Stomach (tissue), 4 donors: ENCODE measurements at regions not wholly inside any gene's neighbourhood (a gene's known extent, or its start where the extent isn't known, plus 50 kb on each side); places are given as distances from the start of the nearest gene placed in this dataset.

Source experiments
- EP300 ChIP-seq: sonication (generic); formaldehyde crosslinking; IDR thresholded peaks from one replicate; pipeline ENCODE4 v1.6.1; 2017; ENCODE audit warnings: antibody characterized with exemption
- POLR2A ChIP-seq, 4 donors: fragments of 450-650 bp; IDR thresholded peaks; one replicate each; pipeline ENCODE4 v1.6.1; 2016; ENCODE audit warnings: antibody characterized with exemption in 4 of 4, control low read depth in 2 of 4, mild to moderate bottlenecking in 1 of 4, moderate library complexity in 1 of 4
- POLR2AphosphoS5 ChIP-seq, 3 donors: sonication (generic); formaldehyde crosslinking; IDR thresholded peaks; one replicate each; pipeline ENCODE4 v1.6.1; 2016; ENCODE audit warnings: antibody characterized with exemption in 3 of 3
- TF ChIP-seq, protein P1 (sequence below), 7 experiments: fragments of 450-650 bp in 4 of 7; fragments of 200-600 bp in 3 of 7; sonication (generic) in 3 of 7; IDR thresholded peaks; one replicate each; pipeline ENCODE4 v1.5.1; 2016 to 2019; ENCODE audit warnings: antibody characterized with exemption in 7 of 7, control low read depth in 2 of 7, mild to moderate bottlenecking in 1 of 7

GRCh38 chr6:97947841-97948240, 664.8 kb upstream of the MMS22L start:
- TF ChIP-seq EP300 = no peak
- TF ChIP-seq, protein P1, sequence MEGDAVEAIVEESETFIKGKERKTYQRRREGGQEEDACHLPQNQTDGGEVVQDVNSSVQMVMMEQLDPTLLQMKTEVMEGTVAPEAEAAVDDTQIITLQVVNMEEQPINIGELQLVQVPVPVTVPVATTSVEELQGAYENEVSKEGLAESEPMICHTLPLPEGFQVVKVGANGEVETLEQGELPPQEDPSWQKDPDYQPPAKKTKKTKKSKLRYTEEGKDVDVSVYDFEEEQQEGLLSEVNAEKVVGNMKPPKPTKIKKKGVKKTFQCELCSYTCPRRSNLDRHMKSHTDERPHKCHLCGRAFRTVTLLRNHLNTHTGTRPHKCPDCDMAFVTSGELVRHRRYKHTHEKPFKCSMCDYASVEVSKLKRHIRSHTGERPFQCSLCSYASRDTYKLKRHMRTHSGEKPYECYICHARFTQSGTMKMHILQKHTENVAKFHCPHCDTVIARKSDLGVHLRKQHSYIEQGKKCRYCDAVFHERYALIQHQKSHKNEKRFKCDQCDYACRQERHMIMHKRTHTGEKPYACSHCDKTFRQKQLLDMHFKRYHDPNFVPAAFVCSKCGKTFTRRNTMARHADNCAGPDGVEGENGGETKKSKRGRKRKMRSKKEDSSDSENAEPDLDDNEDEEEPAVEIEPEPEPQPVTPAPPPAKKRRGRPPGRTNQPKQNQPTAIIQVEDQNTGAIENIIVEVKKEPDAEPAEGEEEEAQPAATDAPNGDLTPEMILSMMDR (IDR thresholded peaks at IDR 0.05) = no peak
- TF ChIP-seq POLR2A (IDR thresholded peaks at IDR 0.05) = no peak
- TF ChIP-seq POLR2AphosphoS5 (IDR thresholded peaks at IDR 0.05) = peak in 1 of 3 donors; percentile 51
